ENCODE measurements at regions not wholly inside any gene's neighbourhood (a gene's known extent, or its start where the extent isn't known, plus 50 kb on each side); places are given as distances from the start of the nearest gene placed in this dataset.

DNA sequence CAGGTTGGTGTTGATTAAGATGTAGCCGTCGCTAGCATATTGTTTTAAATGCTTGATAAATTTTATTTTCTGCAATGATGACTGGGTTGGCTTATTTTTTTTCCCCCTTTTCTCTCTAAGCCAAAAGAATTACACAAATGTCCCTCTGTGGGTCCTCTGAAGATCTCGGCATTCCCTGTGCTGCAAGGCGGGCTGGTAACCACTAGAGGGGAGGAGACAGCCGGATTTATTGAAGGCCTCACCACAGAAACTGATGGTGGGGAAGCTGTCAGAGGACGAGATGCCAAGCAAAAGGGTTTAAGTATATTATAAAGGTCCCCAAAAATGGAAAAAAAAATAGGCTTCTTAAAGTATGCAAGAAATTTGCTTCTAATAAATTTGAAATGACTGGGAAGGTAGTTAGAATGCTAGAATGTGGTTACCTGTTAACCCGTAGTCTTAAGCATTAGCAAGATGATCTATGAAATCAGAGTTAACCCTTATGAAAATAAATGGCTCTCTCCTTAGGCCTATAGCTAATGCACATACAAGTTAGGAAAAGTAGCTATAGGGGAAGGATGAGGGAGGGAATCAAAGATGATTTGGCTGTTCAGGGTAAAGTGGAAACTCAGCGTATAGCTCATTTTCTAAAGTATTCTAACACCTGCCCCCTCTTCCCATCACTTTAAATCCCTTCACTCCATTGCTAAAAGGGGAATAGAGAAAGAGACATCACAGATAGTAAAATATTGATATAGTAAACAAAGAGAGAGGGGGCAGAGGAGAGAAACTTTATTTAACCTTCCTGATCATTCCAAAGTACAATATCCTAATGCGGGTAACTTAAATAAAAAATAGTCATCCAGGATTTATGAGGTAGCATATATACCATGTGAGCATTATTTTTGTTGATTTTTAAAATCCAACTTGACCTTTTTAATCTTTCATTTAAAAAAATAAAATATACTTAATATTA lies 894.5 kb upstream of the POU3F3 start:
- Histone ChIP-seq H3K4me1 (ENCODE audit: control insufficient read depth in 5 of 5, insufficient read depth in 5 of 5, low read length in 5 of 5) (no peaks in the 10 kb centered on the region), H3K4me3 (no peak overlapping the region), H3K27ac (ENCODE audit: low read depth in 1 of 2, low read length in 1 of 2) (no peak overlapping the region), H3K36me3 (ENCODE audit: control insufficient read depth in 4 of 4, insufficient read depth in 4 of 4, low read length in 4 of 4) (no peaks in the 10 kb centered on the region), H3K9me3 (ENCODE audit: control insufficient read depth in 4 of 4, insufficient read depth in 3 of 4, low read length in 3 of 4) (no peaks in the 10 kb centered on the region), H3K27me3 (ENCODE audit: control insufficient read depth in 3 of 3, insufficient read depth in 3 of 3, low read length in 2 of 3) (no peaks in the 10 kb centered on the region), H3K9ac (ENCODE audit: insufficient read depth in 1 of 2, low read length in 2 of 2) (no peak overlapping the region)
- 39 to 40% methylated on average over 9 of the region's 9 CpGs for WGBS, 2 donors
- TF ChIP-seq, protein P1, sequence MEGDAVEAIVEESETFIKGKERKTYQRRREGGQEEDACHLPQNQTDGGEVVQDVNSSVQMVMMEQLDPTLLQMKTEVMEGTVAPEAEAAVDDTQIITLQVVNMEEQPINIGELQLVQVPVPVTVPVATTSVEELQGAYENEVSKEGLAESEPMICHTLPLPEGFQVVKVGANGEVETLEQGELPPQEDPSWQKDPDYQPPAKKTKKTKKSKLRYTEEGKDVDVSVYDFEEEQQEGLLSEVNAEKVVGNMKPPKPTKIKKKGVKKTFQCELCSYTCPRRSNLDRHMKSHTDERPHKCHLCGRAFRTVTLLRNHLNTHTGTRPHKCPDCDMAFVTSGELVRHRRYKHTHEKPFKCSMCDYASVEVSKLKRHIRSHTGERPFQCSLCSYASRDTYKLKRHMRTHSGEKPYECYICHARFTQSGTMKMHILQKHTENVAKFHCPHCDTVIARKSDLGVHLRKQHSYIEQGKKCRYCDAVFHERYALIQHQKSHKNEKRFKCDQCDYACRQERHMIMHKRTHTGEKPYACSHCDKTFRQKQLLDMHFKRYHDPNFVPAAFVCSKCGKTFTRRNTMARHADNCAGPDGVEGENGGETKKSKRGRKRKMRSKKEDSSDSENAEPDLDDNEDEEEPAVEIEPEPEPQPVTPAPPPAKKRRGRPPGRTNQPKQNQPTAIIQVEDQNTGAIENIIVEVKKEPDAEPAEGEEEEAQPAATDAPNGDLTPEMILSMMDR (IDR thresholded peaks at IDR 0.05; ENCODE audit: control extremely low read depth, extremely low read depth) = no peak
- DNase-seq (peak; percentile 50 to 64 (median 50)), ATAC-seq (ENCODE audit: insufficient read depth, low FRiP score) (no peak)

DNA sequence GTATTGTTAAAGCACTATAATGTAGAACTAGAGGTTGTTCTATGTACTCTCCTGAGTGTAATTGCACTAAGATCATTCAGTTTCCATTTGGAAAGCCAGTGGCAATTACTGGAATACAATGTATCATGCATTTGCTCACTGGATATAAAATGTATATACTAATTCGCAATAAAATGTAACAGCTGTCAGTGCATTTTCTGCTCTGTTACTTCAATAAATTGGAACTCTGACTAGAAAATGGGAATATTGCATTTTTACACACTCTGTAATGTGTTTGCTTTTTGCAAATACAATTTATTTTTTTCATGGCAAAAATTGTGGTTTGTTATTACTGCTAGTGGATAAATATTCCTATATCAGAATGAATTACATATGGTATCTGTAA lies 893.8 kb upstream of the POU3F3 start:
- no peak for DNase-seq
- ATAC-seq (ENCODE audit: insufficient read depth, low FRiP score) = no peak
- WGBS, 2 donors = 80 to 95% methylated on average over 1 of the region's 1 CpG
- Histone ChIP-seq H3K9me3 (ENCODE audit: control insufficient read depth in 4 of 4, insufficient read depth in 3 of 4, low read length in 3 of 4) (no peaks in the 10 kb centered on the region), H3K4me1 (ENCODE audit: control insufficient read depth in 5 of 5, insufficient read depth in 5 of 5, low read length in 5 of 5) (no peaks in the 10 kb centered on the region), H3K36me3 (ENCODE audit: control insufficient read depth in 4 of 4, insufficient read depth in 4 of 4, low read length in 4 of 4) (no peaks in the 10 kb centered on the region), H3K27ac (ENCODE audit: low read depth in 1 of 2, low read length in 1 of 2) (no peak overlapping the region), H3K9ac (ENCODE audit: insufficient read depth in 1 of 2, low read length in 2 of 2) (no peak overlapping the region), H3K27me3 (ENCODE audit: control insufficient read depth in 3 of 3, insufficient read depth in 3 of 3, low read length in 2 of 3) (no peaks in the 10 kb centered on the region), H3K4me3 (no peak overlapping the region)
- TF ChIP-seq, protein P1 (IDR thresholded peaks at IDR 0.05; ENCODE audit: control extremely low read depth, extremely low read depth) = no peak

DNA sequence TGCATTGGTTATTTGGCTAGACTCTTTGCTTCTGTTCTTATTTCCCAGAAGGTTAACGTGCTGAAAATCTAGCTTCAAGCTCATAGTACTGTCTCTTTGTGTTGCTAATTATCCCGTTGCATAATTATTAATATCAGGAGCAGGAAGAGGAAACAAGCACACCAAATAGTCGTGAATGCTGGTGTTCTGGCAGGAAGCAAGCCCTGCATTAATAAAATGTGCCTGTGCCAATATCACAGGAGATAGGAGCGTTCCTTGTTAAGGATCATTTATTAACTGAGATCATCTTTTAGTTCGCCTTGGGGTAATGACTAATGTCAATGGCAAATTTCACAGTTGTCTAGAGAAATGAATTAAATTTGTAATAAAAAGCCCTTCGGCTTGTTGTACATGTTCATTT lies 893.0 kb upstream of the POU3F3 start:
- no peaks in the 10 kb centered on the region for H3K4me1 ChIP-seq (ENCODE audit: control insufficient read depth in 5 of 5, insufficient read depth in 5 of 5, low read length in 5 of 5)
- H3K27ac ChIP-seq (ENCODE audit: low read depth in 1 of 2, low read length in 1 of 2) = no peak overlapping the region
- H3K9ac ChIP-seq (ENCODE audit: insufficient read depth in 1 of 2, low read length in 2 of 2) = no peak overlapping the region
- no peaks in the 10 kb centered on the region for H3K27me3 ChIP-seq (ENCODE audit: control insufficient read depth in 3 of 3, insufficient read depth in 3 of 3, low read length in 2 of 3)
- DNase-seq (no peak), ATAC-seq (ENCODE audit: insufficient read depth, low FRiP score) (no peak)
- H3K4me3 ChIP-seq = no peak overlapping the region
- whole genome bisulfite sequencing, 2 donors = 58 to 61% methylated on average over 6 of the region's 6 CpGs
- no peaks in the 10 kb centered on the region for H3K9me3 ChIP-seq (ENCODE audit: control insufficient read depth in 4 of 4, insufficient read depth in 3 of 4, low read length in 3 of 4)
- no peaks in the 10 kb centered on the region for H3K36me3 ChIP-seq (ENCODE audit: control insufficient read depth in 4 of 4, insufficient read depth in 4 of 4, low read length in 4 of 4)
- TF ChIP-seq, protein P1 (IDR thresholded peaks at IDR 0.05; ENCODE audit: control extremely low read depth, extremely low read depth) = no peak
